ENCODE measurements at regions not wholly inside any gene's neighbourhood (a gene's known extent, or its start where the extent isn't known, plus 50 kb on each side); places are given as distances from the start of the nearest gene placed in this dataset.

DNA sequence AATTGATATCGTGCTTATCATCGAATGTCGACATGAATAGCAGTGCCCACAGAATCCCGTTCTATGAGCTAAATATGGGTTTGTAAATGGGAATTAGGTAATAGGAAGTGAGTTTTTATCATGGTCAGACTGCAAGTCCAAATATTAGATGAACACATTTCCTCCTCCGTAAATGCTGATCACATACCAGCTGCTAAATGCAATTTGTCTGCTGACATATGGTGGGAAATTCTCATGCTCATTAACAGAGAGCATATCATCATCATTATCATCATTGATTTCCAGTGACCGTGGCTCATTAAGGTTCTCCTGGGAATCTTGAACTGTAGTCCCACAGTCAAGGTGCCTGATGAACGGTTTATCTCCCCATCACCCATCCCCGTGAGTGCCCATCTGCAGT lies 998.8 kb upstream of the TMEM132C start:
- no peak for DNase-seq (ENCODE audit: low spot score)

DNA sequence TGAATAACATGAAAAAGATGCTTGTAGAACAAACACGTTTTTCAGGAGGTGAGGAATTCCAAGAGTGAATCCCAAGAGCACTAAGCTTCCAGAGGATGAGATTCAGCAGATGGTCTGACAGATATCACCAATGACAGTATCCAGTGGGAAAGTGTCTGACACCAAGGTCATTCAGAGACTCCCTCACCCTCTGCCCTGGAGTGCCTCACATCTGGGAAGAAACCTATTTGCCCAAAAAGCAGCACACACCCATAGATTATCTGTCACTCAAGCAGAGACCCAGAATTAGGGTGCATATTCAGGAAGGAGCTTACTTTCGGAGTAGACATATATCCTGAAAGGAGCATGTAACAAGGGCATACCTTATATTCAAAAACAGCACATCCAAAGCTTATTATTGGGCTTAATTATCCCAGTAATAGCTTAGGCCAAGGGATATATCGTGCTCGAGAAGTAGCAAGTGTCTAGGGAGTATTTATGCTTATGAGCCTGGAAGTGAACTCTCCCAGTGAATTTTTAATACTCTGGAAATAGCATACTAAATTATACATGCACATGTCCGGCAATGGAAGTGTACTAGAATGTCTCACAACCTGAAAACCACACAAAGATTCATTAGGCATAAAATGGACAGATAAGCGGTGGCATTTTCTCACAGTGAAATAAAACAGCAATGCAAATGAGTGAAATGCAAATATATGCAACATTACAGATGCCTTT lies 998.1 kb upstream of the TMEM132C start:
- DNase-seq (ENCODE audit: low spot score) = no peak

DNA sequence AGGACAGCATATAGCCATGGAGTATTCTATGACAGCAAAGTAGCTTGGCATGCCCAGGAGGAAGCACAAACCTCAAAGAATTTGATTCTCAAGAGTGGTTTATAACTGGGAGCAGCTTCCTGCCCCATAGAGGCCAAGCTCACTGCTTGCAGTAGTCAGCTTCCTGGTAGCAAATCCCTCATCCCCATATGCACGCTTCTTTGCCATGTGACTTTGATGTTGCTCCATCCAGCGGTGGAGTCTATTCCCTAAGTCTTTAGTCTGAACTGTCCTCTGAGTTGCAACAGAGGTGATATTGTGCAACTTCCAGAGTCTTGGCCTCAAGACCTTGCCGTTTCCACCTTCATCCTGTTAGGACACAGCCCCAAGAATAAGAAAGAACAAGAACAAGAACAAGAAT lies 996.8 kb upstream of the TMEM132C start:
- no peak for DNase-seq (ENCODE audit: low spot score)

DNA sequence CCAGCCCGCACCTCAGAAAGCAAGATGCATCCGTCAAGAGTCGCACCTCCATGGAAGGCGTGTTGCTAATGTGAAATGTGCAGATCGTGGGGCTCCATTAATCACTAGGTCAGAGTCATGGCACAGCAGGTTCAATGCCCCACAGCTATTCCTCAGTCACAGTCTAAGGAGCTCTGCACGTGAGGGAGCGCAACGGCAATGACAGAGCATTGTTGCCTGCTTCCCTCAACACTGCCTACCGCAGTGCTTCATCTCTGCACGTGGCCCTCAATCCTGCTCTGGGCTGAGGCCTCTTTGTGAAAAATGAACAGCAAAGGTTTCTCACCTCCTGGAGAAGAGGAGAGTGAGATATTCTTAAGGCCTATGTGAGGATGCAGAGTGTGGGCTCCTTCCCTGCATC lies 995.2 kb upstream of the TMEM132C start:
- DNase-seq (ENCODE audit: low spot score) = no peak

DNA sequence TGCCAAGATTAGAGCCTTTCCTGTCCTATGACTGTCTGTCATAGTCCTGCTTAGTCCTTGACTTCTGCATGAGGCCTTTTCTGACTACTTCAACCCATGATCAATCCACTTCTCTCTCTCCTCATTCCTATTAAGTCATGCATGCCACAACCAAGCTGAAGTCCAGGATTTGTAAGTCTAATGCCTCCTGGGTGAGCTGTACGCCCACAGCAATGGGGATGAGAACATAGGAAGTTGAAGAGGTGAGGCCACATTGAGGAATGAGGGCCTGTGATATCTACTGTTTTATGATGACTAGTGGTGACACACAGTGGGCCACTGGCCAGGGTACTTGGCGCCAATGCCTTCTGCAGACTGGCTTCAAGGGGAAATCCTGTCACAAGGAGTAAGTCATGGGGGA lies 994.1 kb upstream of the TMEM132C start:
- DNase-seq (ENCODE audit: low spot score) = peak; percentile 58

DNA sequence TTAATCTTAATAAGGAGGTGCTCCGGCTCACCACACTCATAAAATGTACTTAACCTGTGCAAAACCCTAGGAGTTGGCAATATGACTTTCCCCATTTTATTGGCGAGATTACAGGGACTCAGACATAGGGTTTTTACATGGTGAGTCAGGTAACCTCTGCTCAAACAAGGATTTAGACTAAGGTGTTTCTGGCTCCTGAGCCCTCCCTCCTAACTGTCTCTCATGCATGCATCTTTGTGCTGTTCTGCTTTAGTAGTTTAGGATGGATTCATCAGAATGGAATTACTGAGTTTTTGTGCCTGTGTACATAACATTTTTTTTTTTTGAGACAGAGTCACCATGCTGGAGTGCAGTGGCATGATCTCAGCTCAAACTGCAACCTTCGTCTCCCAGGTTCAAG lies 993.3 kb upstream of the TMEM132C start:
- no peak for DNase-seq (ENCODE audit: low spot score)

DNA sequence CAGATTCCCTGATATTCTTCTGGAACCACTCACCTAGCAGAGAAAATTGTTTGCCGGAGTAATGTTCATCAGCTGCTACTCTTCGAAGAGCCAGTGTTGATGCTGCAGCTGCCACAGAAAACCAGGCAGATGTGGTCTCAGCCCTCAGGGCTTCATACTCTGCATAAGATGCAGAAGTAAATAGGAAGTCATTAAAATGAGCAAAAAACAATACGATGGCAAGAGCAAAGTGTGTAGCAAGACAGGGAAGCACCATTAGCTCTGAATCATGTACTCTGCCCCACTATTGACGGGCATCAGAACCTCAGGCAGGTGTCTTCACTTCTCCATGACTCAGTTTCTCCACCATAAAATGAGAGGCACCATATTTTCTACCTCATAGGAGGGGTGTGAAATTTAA lies 991.6 kb upstream of the TMEM132C start:
- no peak for DNase-seq (ENCODE audit: low spot score)

DNA sequence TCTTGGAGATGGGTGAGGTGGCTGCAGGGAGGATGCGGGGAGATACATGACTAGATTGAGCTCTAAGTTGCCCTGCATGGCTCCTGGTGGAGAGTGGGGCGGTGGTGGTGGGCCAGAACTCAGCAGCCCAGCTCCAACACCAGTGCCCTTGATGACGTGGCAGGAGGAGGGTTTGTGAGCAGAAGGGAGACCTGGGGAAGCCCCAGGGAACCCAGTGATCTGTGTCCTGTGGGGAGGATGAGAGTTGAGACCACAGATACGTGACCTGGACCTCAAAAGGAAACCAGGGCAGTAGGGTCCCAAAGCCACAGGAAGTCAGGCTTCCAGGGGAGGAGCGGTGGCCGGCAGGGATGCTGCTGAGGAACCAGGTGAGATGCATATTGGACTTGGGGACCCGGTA lies 989.1 kb upstream of the TMEM132C start:
- no peak for DNase-seq (ENCODE audit: low spot score)

DNA sequence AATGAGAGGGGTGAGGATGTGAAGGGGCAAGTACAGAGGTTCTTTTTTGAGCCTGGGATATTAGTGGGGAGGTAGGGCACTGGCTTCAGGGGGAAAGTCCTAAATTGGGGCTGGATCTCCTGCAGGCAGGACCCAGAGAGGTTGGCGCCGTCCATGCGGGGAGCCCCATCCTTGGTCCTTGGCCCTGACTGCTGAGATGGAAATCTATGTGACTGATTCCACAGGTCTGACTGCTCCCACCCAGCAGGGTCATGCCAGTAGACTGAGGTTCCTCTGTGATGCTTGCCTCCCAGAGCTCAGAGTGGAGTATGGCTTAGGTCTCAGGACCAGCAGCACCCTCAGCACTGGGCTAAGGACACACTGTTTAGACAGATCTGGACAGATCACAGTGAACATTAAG lies 988.6 kb upstream of the TMEM132C start:
- no peak for DNase-seq (ENCODE audit: low spot score)

DNA sequence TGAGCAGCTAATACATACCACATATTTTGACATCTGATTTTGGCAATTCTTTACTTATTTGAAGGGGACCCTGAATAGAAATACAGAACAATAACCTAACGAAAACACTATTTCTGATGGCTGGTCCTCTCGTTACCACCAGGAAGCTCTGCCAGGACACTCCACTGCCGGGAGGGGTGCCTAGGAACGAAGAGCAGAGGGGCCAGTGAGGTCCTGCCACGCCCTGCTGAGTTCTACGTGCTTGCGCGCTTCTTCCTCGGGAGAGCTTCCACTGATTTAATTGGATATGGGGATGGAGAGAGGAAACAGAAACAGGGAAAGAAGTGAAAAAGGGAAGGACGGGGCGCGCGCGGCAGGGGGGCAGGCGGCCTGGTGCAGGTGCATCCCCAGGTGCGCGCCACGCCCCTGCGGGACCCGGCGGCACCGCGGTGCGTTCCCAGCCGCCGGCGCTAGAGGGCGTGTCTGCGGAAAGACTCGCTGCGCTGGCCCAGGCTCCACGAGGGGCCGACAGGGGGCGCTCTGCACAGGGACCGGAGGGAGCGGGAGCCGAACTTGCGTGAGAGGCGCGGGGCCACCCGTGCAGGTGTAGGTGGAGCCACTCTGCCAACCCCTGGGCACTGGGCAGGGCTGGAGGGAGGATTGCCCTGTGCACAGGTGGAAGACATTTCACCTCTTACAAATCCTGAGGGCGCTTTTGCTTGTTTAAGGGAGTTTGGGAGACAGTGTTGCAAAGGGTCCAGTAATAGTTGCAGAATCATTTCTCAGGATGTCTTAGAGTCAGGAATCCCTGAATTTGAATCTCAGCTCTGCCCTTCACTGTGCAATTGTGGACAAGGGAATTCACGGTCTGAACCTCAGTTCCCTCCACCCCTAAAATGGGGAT lies 986.3 kb upstream of the TMEM132C start:
- peak; percentile 49 for DNase-seq (ENCODE audit: low spot score)

DNA sequence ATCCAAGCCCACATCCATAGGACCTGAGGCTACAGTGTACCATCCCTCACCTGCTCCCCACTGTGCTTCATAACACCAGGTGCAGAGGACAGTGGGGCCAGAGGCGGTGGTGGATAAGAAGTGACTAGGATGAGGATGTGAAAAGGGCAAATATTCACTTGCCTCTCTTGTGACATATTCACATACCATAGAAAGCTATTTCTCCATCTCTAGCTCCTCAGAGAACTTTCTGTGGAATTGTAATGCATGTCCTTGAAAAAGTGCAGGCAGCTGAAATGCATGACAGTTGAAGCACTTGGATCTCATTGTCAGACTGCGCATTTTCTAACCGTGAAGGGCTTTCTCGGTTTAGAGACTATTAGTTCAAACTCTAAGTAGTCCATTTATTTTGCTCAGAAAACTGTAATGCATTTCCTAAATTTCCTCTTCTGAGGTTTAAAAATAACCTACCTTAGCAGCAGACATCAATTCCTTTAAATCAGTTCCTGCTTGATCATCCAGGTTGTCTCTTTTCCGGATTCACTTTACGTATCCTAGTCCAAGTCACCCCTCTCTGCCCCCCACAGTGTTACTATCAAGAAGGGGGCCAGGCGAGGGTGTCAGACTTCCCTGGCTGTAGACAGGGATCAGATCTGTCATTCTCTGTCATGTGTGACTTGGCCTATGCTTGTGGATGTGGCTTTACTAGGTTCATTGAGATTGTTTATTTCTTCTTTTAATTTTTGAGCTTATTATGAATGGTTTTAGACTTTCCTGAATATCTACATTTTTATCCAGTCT lies 984.0 kb upstream of the TMEM132C start:
- no peak for DNase-seq (ENCODE audit: low spot score)

DNA sequence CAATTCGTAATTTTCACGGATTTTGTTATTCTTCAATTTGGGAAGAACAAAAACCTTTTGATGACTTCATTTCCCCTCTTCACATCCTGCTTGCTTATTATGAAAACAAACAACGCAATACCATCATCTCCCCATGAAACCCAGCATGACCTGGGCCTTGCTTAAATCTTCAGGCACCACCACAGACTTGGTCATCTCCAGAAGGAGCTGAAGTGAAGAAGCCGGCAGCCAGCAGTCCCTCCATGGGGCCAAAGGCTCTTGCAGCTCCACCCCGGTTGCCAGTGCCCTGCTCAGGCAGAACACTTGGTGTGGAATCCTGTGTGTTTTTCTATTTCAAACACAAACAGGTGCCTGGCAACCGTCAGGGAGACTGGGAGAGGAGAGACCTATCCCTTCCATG lies 982.9 kb upstream of the TMEM132C start:
- DNase-seq (ENCODE audit: low spot score) = no peak

DNA sequence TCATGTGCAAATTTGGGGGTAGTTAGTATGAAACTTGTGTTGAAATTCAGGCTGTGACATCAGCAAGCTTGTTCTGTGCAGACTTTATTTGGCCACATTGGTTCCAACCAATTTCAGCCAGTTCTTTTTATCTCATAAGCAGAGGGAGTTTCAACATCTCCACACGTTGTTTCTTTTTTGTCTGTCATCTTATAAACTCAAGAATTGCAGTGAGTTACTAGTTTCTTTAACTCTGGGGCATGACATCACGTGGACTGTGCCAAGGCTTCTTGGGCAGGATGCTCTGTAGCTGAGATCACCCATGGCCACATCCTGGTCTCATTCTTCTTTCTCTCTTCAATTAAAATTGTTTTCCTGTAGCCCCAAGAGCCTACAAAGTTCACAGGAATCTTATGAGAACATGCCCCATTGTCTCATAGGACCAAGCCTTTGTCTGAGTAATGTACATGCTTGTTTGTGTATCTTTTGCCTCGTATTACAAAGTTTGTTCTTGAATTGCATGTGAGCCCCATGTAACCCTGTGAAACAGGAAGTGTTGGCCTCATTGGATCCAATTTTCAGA lies 982.0 kb upstream of the TMEM132C start:
- peak; percentile 69 for DNase-seq (ENCODE audit: low spot score)

DNA sequence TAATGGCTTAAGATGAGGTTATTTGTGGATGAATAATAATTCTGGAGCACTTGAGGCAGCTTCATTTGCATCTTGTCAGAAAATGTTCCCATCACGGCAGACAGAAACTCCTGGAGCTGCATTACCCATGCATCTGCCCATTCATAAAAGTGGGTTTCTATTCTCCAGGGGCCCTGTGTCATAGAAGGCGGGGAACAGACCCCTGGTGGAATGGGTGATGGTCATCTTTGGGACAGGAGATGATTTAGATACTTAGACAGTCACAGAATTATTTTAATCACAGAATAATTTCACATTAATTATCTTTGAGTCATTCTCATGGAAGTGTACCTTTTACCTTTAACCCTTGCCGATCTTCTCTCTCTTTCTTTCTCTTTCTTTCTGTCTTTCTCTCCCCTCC lies 980.7 kb upstream of the TMEM132C start:
- no peak for DNase-seq (ENCODE audit: low spot score)

DNA sequence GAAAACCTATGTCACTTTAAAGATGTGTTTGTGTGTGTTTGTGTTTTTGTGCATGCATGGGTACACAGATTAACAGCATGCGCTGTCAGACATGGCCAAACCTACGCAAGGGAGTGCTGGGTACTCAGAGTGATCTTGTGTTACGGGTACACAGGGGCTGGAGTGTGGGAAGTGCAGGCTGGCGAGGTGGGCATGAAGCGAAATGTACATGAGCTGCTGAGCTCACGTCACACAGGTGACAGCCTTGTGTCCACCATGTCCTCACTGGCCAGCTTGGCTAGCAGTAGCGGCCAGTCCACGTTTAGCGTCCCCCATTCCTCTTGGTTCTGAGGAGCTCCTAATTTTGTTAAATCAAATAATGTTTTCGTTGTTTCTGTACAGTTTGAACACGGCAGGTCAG lies 979.7 kb upstream of the TMEM132C start:
- DNase-seq (ENCODE audit: low spot score) = no peak

DNA sequence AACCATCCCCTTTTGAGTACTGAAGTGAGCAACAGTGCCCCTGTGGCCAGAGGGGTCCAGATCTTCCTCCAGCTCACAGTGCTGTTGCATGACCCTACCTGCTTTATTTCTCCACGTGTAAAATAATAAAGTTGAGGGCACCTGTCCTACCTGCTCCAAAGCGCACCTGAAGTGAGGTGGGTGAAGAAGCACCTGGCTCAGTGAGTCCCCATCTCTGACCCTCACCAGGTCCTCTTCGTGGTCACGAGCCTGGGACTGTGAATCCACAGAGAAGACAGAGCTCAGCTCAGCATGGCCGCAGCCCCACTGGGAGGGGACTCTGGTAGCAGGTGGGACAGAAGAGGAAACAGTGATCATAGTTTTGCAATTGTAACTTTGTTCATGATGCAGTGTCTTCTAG lies 976.7 kb upstream of the TMEM132C start:
- no peak for DNase-seq (ENCODE audit: low spot score)

DNA sequence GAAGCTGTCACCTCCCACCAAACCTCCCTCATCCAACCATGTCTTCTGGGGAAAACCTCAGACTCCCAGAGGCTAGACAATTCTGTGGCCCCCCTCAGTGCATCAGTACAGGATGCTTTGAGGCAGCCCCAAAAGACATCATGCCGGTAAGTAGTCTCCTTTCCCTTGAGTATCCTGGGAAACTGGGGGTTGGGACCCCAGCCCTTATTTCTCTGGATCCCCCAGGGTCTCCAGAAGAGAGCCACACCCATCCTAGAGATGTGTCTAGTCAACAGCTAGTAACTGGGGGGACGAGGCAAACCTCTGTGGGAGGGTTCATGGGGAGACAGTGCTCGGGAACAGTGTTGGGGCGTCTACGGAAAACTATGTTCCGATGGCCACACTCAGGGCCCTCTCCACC lies 974.2 kb upstream of the TMEM132C start:
- DNase-seq (ENCODE audit: low spot score) = no peak

DNA sequence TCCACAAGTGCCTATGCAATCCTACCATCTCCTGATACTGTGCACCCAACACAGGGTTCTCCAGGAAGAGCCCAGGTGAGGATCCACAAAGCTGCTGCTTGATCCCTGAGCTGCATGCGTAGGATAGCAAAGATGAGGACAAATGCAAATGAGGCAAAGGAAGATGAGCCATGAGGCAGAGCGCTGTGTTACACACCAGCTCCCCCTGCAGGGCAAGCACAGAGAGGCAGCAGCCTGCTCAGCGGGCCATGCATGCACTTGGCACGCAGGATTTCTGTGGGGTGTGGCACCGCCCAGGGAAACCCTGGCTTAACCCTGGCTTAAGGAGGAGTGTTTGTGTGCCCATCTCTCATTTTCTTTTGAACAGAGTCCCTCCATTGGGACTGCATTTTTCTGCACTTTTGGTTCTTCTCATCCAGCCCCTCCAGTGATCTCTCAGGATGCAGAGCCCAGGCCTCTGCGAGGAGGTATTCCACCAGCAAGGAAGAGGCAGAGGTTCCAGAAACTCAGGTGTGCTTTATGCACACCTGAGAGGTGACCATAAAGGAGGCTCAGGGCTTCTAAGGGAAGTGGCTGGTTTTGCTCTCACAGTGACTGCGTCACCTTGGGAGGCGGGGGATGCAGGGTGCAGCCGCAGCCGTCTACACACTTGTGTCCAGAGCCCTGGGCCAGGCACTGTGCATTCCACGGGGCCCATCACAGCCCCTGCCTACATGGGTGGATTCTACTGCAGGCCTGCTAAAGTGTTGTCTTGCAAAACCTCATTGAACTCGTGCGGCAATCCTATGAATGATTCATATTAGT lies 973.3 kb upstream of the TMEM132C start:
- DNase-seq (ENCODE audit: low spot score) = peak; percentile 81

DNA sequence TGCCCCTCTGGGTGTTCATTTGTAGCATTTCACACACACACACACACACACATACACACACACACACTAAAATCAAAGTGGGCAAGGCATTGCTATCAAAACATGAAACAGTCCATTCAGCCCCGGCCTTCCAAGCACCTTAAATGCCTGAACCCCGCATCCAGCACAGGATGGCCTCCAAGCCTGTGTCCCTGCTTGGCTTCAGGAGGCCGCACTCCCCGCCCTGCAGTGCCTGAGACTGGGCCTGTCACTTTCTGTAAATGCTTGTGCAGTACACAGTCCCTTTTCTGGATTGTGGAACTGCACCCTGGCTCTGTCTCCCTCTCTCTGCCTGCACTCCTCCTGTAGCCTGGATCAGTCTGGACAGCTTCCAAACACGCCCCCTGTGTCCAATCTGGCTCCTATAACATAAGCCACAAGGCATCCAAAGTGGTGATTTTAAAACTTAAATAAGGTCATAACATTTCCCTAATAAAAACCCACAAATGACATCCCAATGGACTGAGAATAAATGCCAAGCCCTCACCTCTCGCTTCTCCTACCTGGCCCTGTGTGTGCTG lies 972.2 kb upstream of the TMEM132C start:
- no peak for DNase-seq (ENCODE audit: low spot score)

DNA sequence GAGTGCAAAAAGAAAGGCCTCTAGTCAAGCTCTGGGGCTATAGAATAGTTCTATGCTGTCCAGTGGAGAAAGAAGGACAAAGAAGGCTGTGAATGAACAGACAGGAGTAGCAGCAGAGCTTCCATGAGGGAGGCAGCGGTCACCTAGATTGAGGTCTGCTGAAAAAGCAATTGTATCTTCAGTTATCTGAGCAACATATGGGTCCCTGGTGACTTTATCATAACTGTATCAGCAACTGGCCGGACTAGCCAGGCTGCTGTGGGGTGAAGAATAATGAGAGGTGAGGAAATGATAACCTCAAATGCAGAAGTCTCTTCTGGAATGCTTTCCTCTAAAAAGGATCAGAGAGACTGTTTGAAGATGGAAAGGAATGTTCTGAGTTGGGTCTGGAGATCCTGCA lies 971.3 kb upstream of the TMEM132C start:
- no peak for DNase-seq (ENCODE audit: low spot score)

DNA sequence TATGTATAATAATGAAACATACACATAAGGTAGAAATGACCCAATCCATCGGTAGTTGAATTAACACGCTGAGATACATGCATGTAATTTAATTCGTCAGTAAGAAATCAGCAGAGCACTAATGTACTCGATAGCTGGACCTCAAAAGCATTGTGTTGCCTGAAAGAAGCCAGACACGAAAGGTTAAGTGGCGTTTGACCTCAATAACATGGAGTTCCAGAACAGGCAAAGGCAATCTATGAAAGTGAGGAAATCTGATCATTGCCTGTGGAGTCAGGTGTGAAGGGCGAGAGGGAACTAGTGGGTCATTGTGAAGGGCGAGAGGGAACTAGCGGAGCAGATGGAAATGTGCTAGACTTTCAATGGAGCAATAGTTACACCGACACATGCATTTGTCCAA lies 970.4 kb upstream of the TMEM132C start:
- DNase-seq (ENCODE audit: low spot score) = no peak

Measured in AG08396 (cell line).